ENCODE measurements at regions not wholly inside any gene's neighbourhood (a gene's known extent, or its start where the extent isn't known, plus 50 kb on each side); places are given as distances from the start of the nearest gene placed in this dataset.

- no peak for TF ChIP-seq POLR2A (IDR thresholded peaks at IDR 0.05)
- no peak for TF ChIP-seq CTCF (IDR thresholded peaks at IDR 0.05)
- H3K4me1 ChIP-seq = no peaks in the 10 kb centered on the region
- no peak for DNase-seq
- no peaks in the 10 kb centered on the region for H3K27me3 ChIP-seq
- H3K9me3 ChIP-seq = no peaks in the 10 kb centered on the region
- no peak overlapping the region for H3K4me3 ChIP-seq
- no peak overlapping the region for H3K27ac ChIP-seq
- H3K36me3 ChIP-seq = no peaks in the 10 kb centered on the region
These were observed 711.4 kb upstream of the ACVR2A start for GRCh38 chr2:147133286-147133908.

- Histone ChIP-seq H3K9me3 (no peaks in the 10 kb centered on the region), H3K4me1 (no peaks in the 10 kb centered on the region), H3K27ac (no peak overlapping the region), H3K27me3 (no peaks in the 10 kb centered on the region), H3K4me3 (no peak overlapping the region), H3K36me3 (no peaks in the 10 kb centered on the region)
- no peak for TF ChIP-seq CTCF (IDR thresholded peaks at IDR 0.05)
- no peak for TF ChIP-seq POLR2A (IDR thresholded peaks at IDR 0.05)
- DNase-seq = no peak
These were observed 719.7 kb upstream of the ACVR2A start for GRCh38 chr2:147125145-147125544.

GRCh38 chr2:147122944-147123343, 721.9 kb upstream of the ACVR2A start:
- TF ChIP-seq POLR2A (IDR thresholded peaks at IDR 0.05) (no peak), CTCF (IDR thresholded peaks at IDR 0.05) (no peak)
- DNase-seq = no peak

GRCh38 chr2:147110962-147111361, 733.9 kb upstream of the ACVR2A start:
- Histone ChIP-seq H3K9me3 (no peaks in the 10 kb centered on the region), H3K27me3 (no peaks in the 10 kb centered on the region), H3K4me3 (no peak overlapping the region), H3K4me1 (no peaks in the 10 kb centered on the region), H3K27ac (no peak overlapping the region), H3K36me3 (no peaks in the 10 kb centered on the region)
- DNase-seq = no peak
- TF ChIP-seq CTCF (IDR thresholded peaks at IDR 0.05) (no peak), POLR2A (IDR thresholded peaks at IDR 0.05) (no peak)

More at GRCh38 chr2:147122944-147123343, 721.9 kb upstream of the ACVR2A start:
- H3K4me3 ChIP-seq = no peak overlapping the region
- H3K4me1 ChIP-seq = no peaks in the 10 kb centered on the region
- H3K27ac ChIP-seq = no peak overlapping the region
- H3K27me3 ChIP-seq = no peaks in the 10 kb centered on the region
- H3K36me3 ChIP-seq = no peaks in the 10 kb centered on the region
- H3K9me3 ChIP-seq = no peaks in the 10 kb centered on the region

- no peaks in the 10 kb centered on the region for H3K4me1 ChIP-seq
- H3K27me3 ChIP-seq = no peaks in the 10 kb centered on the region
- no peak overlapping the region for H3K4me3 ChIP-seq
- H3K36me3 ChIP-seq = no peaks in the 10 kb centered on the region
- H3K9me3 ChIP-seq = no peaks in the 10 kb centered on the region
- DNase-seq = no peak
- H3K27ac ChIP-seq = no peak overlapping the region
- TF ChIP-seq CTCF (IDR thresholded peaks at IDR 0.05) (no peak), POLR2A (IDR thresholded peaks at IDR 0.05) (no peak)
These were observed 734.5 kb upstream of the ACVR2A start for GRCh38 chr2:147110317-147110716.

GRCh38 chr2:147109291-147109690, 735.5 kb upstream of the ACVR2A start:
- Histone ChIP-seq H3K27ac (no peak overlapping the region), H3K27me3 (no peaks in the 10 kb centered on the region), H3K36me3 (no peaks in the 10 kb centered on the region), H3K4me1 (no peaks in the 10 kb centered on the region), H3K4me3 (no peak overlapping the region), H3K9me3 (no peaks in the 10 kb centered on the region)
- no peak for DNase-seq
- TF ChIP-seq CTCF (IDR thresholded peaks at IDR 0.05) (no peak), POLR2A (IDR thresholded peaks at IDR 0.05) (no peak)

Data from Peyer's patch (tissue), 4 donors.